H9 (cell line): ENCODE measurements at regions not wholly inside any gene's neighbourhood (a gene's known extent, or its start where the extent isn't known, plus 50 kb on each side); places are given as distances from the start of the nearest gene placed in this dataset.

ENCODE experiments used
- DNase-seq: peaks from one replicate; pipeline ENCODE4 v3.0.0-alpha.2; 2017
- H2AFZ ChIP-seq: one replicate; pipeline ENCODE4 v1.6.1; 2013; ENCODE audit warnings: mild to moderate bottlenecking, low read length, control low read depth, moderate library complexity
- H2AK5ac ChIP-seq: 2 replicates; pipeline ENCODE4 v1.6.1; 2013; ENCODE audit warnings: low read length, control low read depth, mixed read lengths; ENCODE audit not compliant: insufficient read length
- H2BK120ac ChIP-seq: one replicate; pipeline ENCODE4 v1.6.1; 2013; ENCODE audit warnings: low read depth, mild to moderate bottlenecking, low read length, control low read depth, inconsistent platforms; ENCODE audit not compliant: poor library complexity, severe bottlenecking
- H2BK12ac ChIP-seq: 2 replicates; pipeline ENCODE4 v1.6.1; 2013; ENCODE audit warnings: low read length, control low read depth, mixed read lengths, low read depth; ENCODE audit not compliant: insufficient read length
- H2BK15ac ChIP-seq: 2 replicates; pipeline ENCODE4 v1.6.1; 2013; ENCODE audit warnings: low read depth, low read length, control low read depth
- H2BK20ac ChIP-seq: one replicate; pipeline ENCODE4 v1.6.1; 2013; ENCODE audit warnings: low read depth, mild to moderate bottlenecking, low read length, control low read depth, inconsistent platforms; ENCODE audit not compliant: poor library complexity, severe bottlenecking
- H2BK5ac ChIP-seq: 2 replicates; pipeline ENCODE4 v1.6.1; 2013; ENCODE audit warnings: low read length, control low read depth, mixed read lengths; ENCODE audit not compliant: insufficient read length
- H3K14ac ChIP-seq: 2 replicates; pipeline ENCODE4 v1.6.1; 2013; ENCODE audit warnings: low read length, control low read depth; ENCODE audit not compliant: insufficient read depth
- H3K18ac ChIP-seq: 2 replicates; pipeline ENCODE4 v1.6.1; 2013; ENCODE audit warnings: low read depth, mild to moderate bottlenecking, mixed read lengths, low read length, control low read depth; ENCODE audit not compliant: insufficient read length
- H3K23ac ChIP-seq: 2 replicates; pipeline ENCODE4 v1.6.1; 2013; ENCODE audit warnings: low read length, control low read depth, mixed read lengths, low read depth; ENCODE audit not compliant: insufficient read length
- H3K23me2 ChIP-seq: 2 replicates; pipeline ENCODE4 v1.6.1; 2013; ENCODE audit warnings: low read depth, mild to moderate bottlenecking, mixed read lengths, low read length, control low read depth; ENCODE audit not compliant: insufficient read length, poor library complexity, severe bottlenecking
- H3K27ac ChIP-seq: 2 replicates; pipeline ENCODE4 v1.5.1; 2013; ENCODE audit warnings: low read length, control low read depth, mixed read lengths, low read depth; ENCODE audit not compliant: insufficient read length
- H3K27me3 ChIP-seq: 2 replicates; pipeline ENCODE4 v1.6.1; 2013; ENCODE audit warnings: low read length, control low read depth, inconsistent platforms; ENCODE audit not compliant: insufficient read depth
- H3K4ac ChIP-seq: 2 replicates; pipeline ENCODE4 v1.6.1; 2013; ENCODE audit warnings: low read depth, mild to moderate bottlenecking, control low read depth, inconsistent platforms, low read length, moderate library complexity
- H3K4me1 ChIP-seq: 2 replicates; pipeline ENCODE4 v1.6.1; 2013; ENCODE audit warnings: low read length, control low read depth, inconsistent platforms; ENCODE audit not compliant: insufficient read depth
- H3K4me2 ChIP-seq: 2 replicates; pipeline ENCODE4 v1.6.1; 2013; ENCODE audit warnings: low read length, control low read depth, mixed read lengths; ENCODE audit not compliant: insufficient read length, insufficient read depth
- H3K56ac ChIP-seq: 2 replicates; pipeline ENCODE4 v1.6.1; 2013; ENCODE audit warnings: low read depth, mild to moderate bottlenecking, mixed read lengths, low read length, control low read depth; ENCODE audit not compliant: insufficient read length
- H3K79me1 ChIP-seq: 2 replicates; pipeline ENCODE4 v1.6.1; 2013; ENCODE audit warnings: low read depth, mild to moderate bottlenecking, moderate library complexity, low read length, control low read depth, inconsistent platforms; ENCODE audit not compliant: insufficient read depth, poor library complexity, severe bottlenecking
- H3K79me2 ChIP-seq: 2 replicates; pipeline ENCODE4 v1.6.1; 2013; ENCODE audit warnings: low read length, control low read depth, inconsistent platforms; ENCODE audit not compliant: insufficient read depth
- H3K9ac ChIP-seq: 2 replicates; pipeline ENCODE4 v1.6.1; 2013; ENCODE audit warnings: low read length, control low read depth, mixed read lengths; ENCODE audit not compliant: insufficient read length; ENCODE audit errors: extremely low read depth
- H3K9me3 ChIP-seq: one replicate; pipeline ENCODE4 v1.6.1; 2013; ENCODE audit warnings: low read depth, low read length, inconsistent platforms; ENCODE audit not compliant: control insufficient read depth
- H3T11ph ChIP-seq: one replicate; pipeline ENCODE4 v1.6.1; 2013; ENCODE audit warnings: mild to moderate bottlenecking, low read length, control low read depth, inconsistent platforms
- H4K20me1 ChIP-seq: one replicate; pipeline ENCODE4 v1.6.1; 2013; ENCODE audit not compliant: control insufficient read depth, insufficient read length, insufficient read depth
- H4K5ac ChIP-seq: 2 replicates; pipeline ENCODE4 v1.6.1; 2013; ENCODE audit warnings: low read depth, mild to moderate bottlenecking, mixed read lengths, low read length, control low read depth; ENCODE audit not compliant: insufficient read length
- H4K8ac ChIP-seq: replicated peaks from 2 replicates; pipeline ENCODE4 v1.6.1; 2013; ENCODE audit warnings: low read length, control low read depth, mixed read lengths, low read depth; ENCODE audit not compliant: insufficient read length
- H4K91ac ChIP-seq: 2 replicates; pipeline ENCODE4 v1.6.1; 2013; ENCODE audit warnings: low read depth, mild to moderate bottlenecking, moderate library complexity, mixed read lengths, low read length, control low read depth; ENCODE audit not compliant: insufficient read length
- H3K27ac Mint-ChIP-seq, 3 experiments: 2 replicates in 2 of 3; 3 replicates in 1 of 3; pipeline ENCODE4 v1.8.0; 2020 to 2021; ENCODE audit warnings: mixed read lengths in 3 of 3, mild to moderate bottlenecking in 1 of 3, moderate library complexity in 1 of 3
- H3K27me3 Mint-ChIP-seq: 2 replicates; pipeline ENCODE4 v1.8.0; 2021; ENCODE audit warnings: low read depth, mild to moderate bottlenecking, moderate library complexity, mixed read lengths
- H3K36me3 Mint-ChIP-seq, 3 experiments: 2 replicates in 2 of 3; 3 replicates in 1 of 3; pipeline ENCODE4 v1.8.0; 2020 to 2021; ENCODE audit warnings: low read depth in 3 of 3, mixed read lengths in 3 of 3; ENCODE audit not compliant: insufficient read depth in 1 of 3
- H3K4me1 Mint-ChIP-seq, 2 experiments: 2 replicates each; pipeline ENCODE4 v1.8.0; 2020; ENCODE audit warnings: mixed read lengths in 2 of 2
- H3K4me3 Mint-ChIP-seq, 2 experiments: 2 replicates in 1 of 2; 3 replicates in 1 of 2; pipeline ENCODE4 v1.8.0; 2020 to 2021; ENCODE audit warnings: mild to moderate bottlenecking in 2 of 2, mixed read lengths in 2 of 2, moderate library complexity in 1 of 2
- H3K9me3 Mint-ChIP-seq, 2 experiments: 2 replicates in 1 of 2; 3 replicates in 1 of 2; pipeline ENCODE4 v1.8.0; 2020; ENCODE audit warnings: mild to moderate bottlenecking in 2 of 2, mixed read lengths in 2 of 2, moderate library complexity in 1 of 2
- CTCF ChIP-seq: fragments of 200-600 bp; sonication (generic); conservative IDR thresholded peaks from 3 replicates; pipeline ENCODE4 v1.8.0; 2021; ENCODE audit warnings: antibody characterized with exemption, mild to moderate bottlenecking
- WGBS: extraction: QIAGEN DNeasy Blood & Tissue Kit; methylation state at CpG from one replicate; pipeline ENCODE4 v1.1.7; 2013; ENCODE audit warnings: missing lambda C conversion rate, low lambda C conversion rate, mixed read lengths; ENCODE audit not compliant: insufficient read length; ENCODE audit errors: extremely low coverage; 5-methylcytosine and 5-hydroxymethylcytosine counted together

GRCh38 chr17:53118948-53119347, 703.8 kb upstream of the KIF2B start:
- Mint-ChIP-seq H3K27ac (0 out of 7 replicates have a peak overlapping the region, but pooled peaks of 1 of the 3 experiments have one; percentile 7), H3K4me3 (no peak overlapping the region), H3K4me1 (0 out of 4 replicates have a peak, but pooled peaks cover 0 to 5% of the 10 kb centered on the region in 2 experiments), H3K36me3 (peaks cover 11 to 28% (median 27%) of the 10 kb centered on the region in 3 experiments), H3K27me3 (no peaks in the 10 kb centered on the region), H3K9me3 (peaks cover 25 to 26% of the 10 kb centered on the region in 2 experiments)
- Histone ChIP-seq H3K23me2 (no peaks in the 10 kb centered on the region), H2BK20ac (no peak overlapping the region), H3K4me2 (no peak overlapping the region), H3K4ac (no peak overlapping the region), H2BK120ac (no peak overlapping the region), H4K20me1 (no peaks in the 10 kb centered on the region), H3K79me1 (no peaks in the 10 kb centered on the region), H4K91ac (no peak overlapping the region), H3K14ac (no peak overlapping the region), H2BK5ac (no peak overlapping the region), H4K5ac (no peak overlapping the region), H4K8ac (no peak overlapping the region), H2BK15ac (no peak overlapping the region), H2AK5ac (no peak overlapping the region), H3K9ac (no peak overlapping the region), H2AFZ (no peak overlapping the region), H3K4me1 (no peaks in the 10 kb centered on the region), H3K18ac (no peak overlapping the region), H3T11ph (no peak overlapping the region), H3K9me3 (no peaks in the 10 kb centered on the region), H3K56ac (no peak overlapping the region), H3K23ac (no peak overlapping the region), H2BK12ac (no peak overlapping the region), H3K27ac (no peak overlapping the region), H3K79me2 (no peaks in the 10 kb centered on the region), H3K27me3 (no peaks in the 10 kb centered on the region)
- no peak for DNase-seq
- WGBS, result no CpG with 5 or more reads among the region's 2 CpGs
- TF ChIP-seq CTCF, result no peak
